ENCODE measurements at regions not wholly inside any gene's neighbourhood (a gene's known extent, or its start where the extent isn't known, plus 50 kb on each side); places are given as distances from the start of the nearest gene placed in this dataset.

GRCh38 chr1:232322162-232322734, 307.7 kb downstream of the SIPA1L2 start:
- TF ChIP-seq POLR2A (IDR thresholded peaks at IDR 0.05; ENCODE audit: low read depth, low read length) (no peak), POLR2AphosphoS5 (IDR thresholded peaks at IDR 0.05; ENCODE audit: low read depth, low read length) (no peak), POU2F2 (IDR thresholded peaks at IDR 0.05; ENCODE audit: low read depth, low read length) (no peak), TAF1 (IDR thresholded peaks at IDR 0.05; ENCODE audit: low read depth, low read length) (no peak), PAX5 (IDR thresholded peaks at IDR 0.05; ENCODE audit: insufficient read depth, low read length, severe bottlenecking) (no peak)
